SKM-1 (cell line): ENCODE measurements at regions not wholly inside any gene's neighbourhood (a gene's known extent, or its start where the extent isn't known, plus 50 kb on each side); places are given as distances from the start of the nearest gene placed in this dataset.
"Not testable (repeated sequence)": the region's sequence is repeated elsewhere in the genome, so short reads cannot be mapped to it uniquely, and the experiment has no call there.

Source experiments
- DNase-seq: peaks from one replicate; lab custom pipeline; 2025; ENCODE audit not compliant: unreplicated experiment; lab: John Stamatoyannopoulos, UW

GRCh38 chr15:92705764-92706163 lies 50.2 kb upstream of the FAM174B start:
- DNase-seq, result no peak

- no peak for DNase-seq
Measured at GRCh38 chr15:92706201-92706600, 50.6 kb upstream of the FAM174B start.

GRCh38 chr15:92707880-92708551 lies 52.4 kb upstream of the FAM174B start:
- no peak for DNase-seq

GRCh38 chr15:92708635-92709034 lies 53.1 kb upstream of the FAM174B start:
- no peak for DNase-seq

GRCh38 chr15:92709110-92709790 lies 53.7 kb upstream of the FAM174B start:
- DNase-seq, result no peak

- DNase-seq, result no peak
Measured at GRCh38 chr15:92711457-92711831, 55.9 kb upstream of the FAM174B start.

- DNase-seq, result no peak
Measured at GRCh38 chr15:92714077-92714476, 58.5 kb upstream of the FAM174B start.

- DNase-seq, result peak; percentile 66
Measured at GRCh38 chr15:92714477-92715401, 59.2 kb upstream of the FAM174B start.

- DNase-seq, result no peak
Measured at GRCh38 chr15:92715758-92716157, 60.2 kb upstream of the FAM174B start.

GRCh38 chr15:92719021-92719420 lies 63.4 kb upstream of the FAM174B start:
- DNase-seq, result no peak

- no peak for DNase-seq
Measured at GRCh38 chr15:92724144-92724543, 68.6 kb upstream of the FAM174B start.

- no peak for DNase-seq
Measured at GRCh38 chr15:92725171-92725570, 69.6 kb upstream of the FAM174B start.

GRCh38 chr15:92728266-92728665 lies 72.7 kb upstream of the FAM174B start:
- no peak for DNase-seq

GRCh38 chr15:92733090-92733933 lies 77.7 kb upstream of the FAM174B start:
- DNase-seq, result peak; percentile 66

- DNase-seq, result no peak
Measured at GRCh38 chr15:92733934-92734521, 78.5 kb upstream of the FAM174B start.

GRCh38 chr15:92739246-92739645 lies 83.7 kb upstream of the FAM174B start:
- DNase-seq, result not testable (repeated sequence)

GRCh38 chr15:92745845-92746271 lies 90.3 kb upstream of the FAM174B start:
- no peak for DNase-seq

GRCh38 chr15:92747047-92747446 lies 91.5 kb upstream of the FAM174B start:
- no peak for DNase-seq

- no peak for DNase-seq
Measured at GRCh38 chr15:92749216-92749615, 93.6 kb upstream of the FAM174B start.

- DNase-seq, result no peak
Measured at GRCh38 chr15:92749946-92750345, 94.4 kb upstream of the FAM174B start.
